Prostate gland (tissue), 2 donors: ENCODE measurements at regions not wholly inside any gene's neighbourhood (a gene's known extent, or its start where the extent isn't known, plus 50 kb on each side); places are given as distances from the start of the nearest gene placed in this dataset.

Experiments
- POLR2A ChIP-seq: fragments of 450-650 bp; IDR thresholded peaks from one replicate; pipeline ENCODE4 v1.6.1; 2016; ENCODE audit warnings: antibody characterized with exemption, mild to moderate bottlenecking
- TF ChIP-seq, protein P1 (sequence below), 4 experiments: fragments of 200-600 bp in 2 of 4; fragments of 450-650 bp in 2 of 4; sonication (generic) in 2 of 4; IDR thresholded peaks; 1 replicate in 3 of 4; 2 replicates in 1 of 4; pipeline ENCODE4 v1.5.1; 2016 to 2019; ENCODE audit warnings: antibody characterized with exemption in 4 of 4, mild to moderate bottlenecking in 2 of 4, moderate library complexity in 2 of 4

- TF ChIP-seq, protein P1, sequence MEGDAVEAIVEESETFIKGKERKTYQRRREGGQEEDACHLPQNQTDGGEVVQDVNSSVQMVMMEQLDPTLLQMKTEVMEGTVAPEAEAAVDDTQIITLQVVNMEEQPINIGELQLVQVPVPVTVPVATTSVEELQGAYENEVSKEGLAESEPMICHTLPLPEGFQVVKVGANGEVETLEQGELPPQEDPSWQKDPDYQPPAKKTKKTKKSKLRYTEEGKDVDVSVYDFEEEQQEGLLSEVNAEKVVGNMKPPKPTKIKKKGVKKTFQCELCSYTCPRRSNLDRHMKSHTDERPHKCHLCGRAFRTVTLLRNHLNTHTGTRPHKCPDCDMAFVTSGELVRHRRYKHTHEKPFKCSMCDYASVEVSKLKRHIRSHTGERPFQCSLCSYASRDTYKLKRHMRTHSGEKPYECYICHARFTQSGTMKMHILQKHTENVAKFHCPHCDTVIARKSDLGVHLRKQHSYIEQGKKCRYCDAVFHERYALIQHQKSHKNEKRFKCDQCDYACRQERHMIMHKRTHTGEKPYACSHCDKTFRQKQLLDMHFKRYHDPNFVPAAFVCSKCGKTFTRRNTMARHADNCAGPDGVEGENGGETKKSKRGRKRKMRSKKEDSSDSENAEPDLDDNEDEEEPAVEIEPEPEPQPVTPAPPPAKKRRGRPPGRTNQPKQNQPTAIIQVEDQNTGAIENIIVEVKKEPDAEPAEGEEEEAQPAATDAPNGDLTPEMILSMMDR (IDR thresholded peaks at IDR 0.05) = no peak
- TF ChIP-seq POLR2A = no peak
Observed at GRCh38 chr18:27803957-27804356, 373.0 kb downstream of the CDH2 start.
